GM19351 (cell line): ENCODE measurements at regions not wholly inside any gene's neighbourhood (a gene's known extent, or its start where the extent isn't known, plus 50 kb on each side); places are given as distances from the start of the nearest gene placed in this dataset.

Experiments used
- ATAC-seq: cut with Tn5 transposase; IDR thresholded peaks from one replicate; pipeline ENCODE4 v1.9.1; 2021; ENCODE audit warnings: mild to moderate bottlenecking, moderate library complexity; ENCODE audit not compliant: unreplicated experiment

- no peak for ATAC-seq
Measured at GRCh38 chr11:86120807-86121206, 51.9 kb upstream of the PICALM start.

DNA sequence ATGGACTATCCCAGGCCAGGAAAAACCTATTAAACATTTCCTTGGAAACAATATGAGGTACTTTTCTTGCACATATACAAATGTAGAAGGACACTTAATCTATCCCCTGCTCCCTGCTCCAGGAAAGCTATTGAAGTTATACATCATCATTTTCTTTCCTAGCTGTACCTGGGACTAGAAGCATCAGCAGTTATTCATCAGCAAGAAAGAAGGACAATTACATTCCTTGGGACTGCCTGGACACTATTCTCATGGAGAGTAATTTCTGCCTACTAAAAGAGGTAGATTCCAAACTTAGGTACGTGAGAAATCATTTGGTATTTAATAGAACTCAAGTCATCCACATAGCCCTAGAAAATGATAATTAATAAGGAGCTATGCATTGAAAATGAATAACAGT is 51.0 kb upstream of the PICALM start:
- ATAC-seq = no peak

GRCh38 chr11:86119077-86119476 is 50.2 kb upstream of the PICALM start:
- no peak for ATAC-seq
